HEK293 (cell line): ENCODE measurements at regions not wholly inside any gene's neighbourhood (a gene's known extent, or its start where the extent isn't known, plus 50 kb on each side); places are given as distances from the start of the nearest gene placed in this dataset.

Source experiments
- ATF2 ChIP-seq: fragments of 450-650 bp; formaldehyde crosslinking; IDR thresholded peaks from 2 replicates; pipeline ENCODE4 v1.5.1; 2016; ENCODE audit warnings: missing biosample characterization, missing genetic modification characterization, low read depth
- CTCF ChIP-seq: fragments of 450-650 bp; formaldehyde crosslinking; IDR thresholded peaks from 2 replicates; pipeline ENCODE4 v1.5.1; 2016; ENCODE audit warnings: missing biosample characterization, missing genetic modification characterization
- GFI1B ChIP-seq: fragments of 450-650 bp; formaldehyde crosslinking; IDR thresholded peaks from 2 replicates; pipeline ENCODE4 v1.5.1; 2016; ENCODE audit warnings: missing biosample characterization, missing genetic modification characterization
- MYNN ChIP-seq: fragments of 450-650 bp; formaldehyde crosslinking; IDR thresholded peaks from 2 replicates; pipeline ENCODE4 v1.5.1; 2016; ENCODE audit warnings: missing biosample characterization, missing genetic modification characterization, borderline replicate concordance
- OSR2 ChIP-seq: fragments of 450-650 bp; formaldehyde crosslinking; IDR thresholded peaks from 2 replicates; pipeline ENCODE4 v1.5.1; 2016; ENCODE audit warnings: missing biosample characterization, missing genetic modification characterization
- PRDM10 ChIP-seq: fragments of 450-650 bp; formaldehyde crosslinking; IDR thresholded peaks from 2 replicates; pipeline ENCODE4 v1.5.1; 2016; ENCODE audit warnings: missing biosample characterization, missing genetic modification characterization
- PRDM4 ChIP-seq: fragments of 450-650 bp; formaldehyde crosslinking; IDR thresholded peaks from 2 replicates; pipeline ENCODE4 v1.5.1; 2017; ENCODE audit warnings: missing biosample characterization, missing genetic modification characterization
- YY2 ChIP-seq: fragments of 450-650 bp; formaldehyde crosslinking; IDR thresholded peaks from 2 replicates; pipeline ENCODE4 v1.5.1; 2016; ENCODE audit warnings: missing biosample characterization, missing genetic modification characterization
- ZNF114 ChIP-seq: fragments of 450-650 bp; formaldehyde crosslinking; IDR thresholded peaks from 2 replicates; pipeline ENCODE4 v1.5.0; 2017; ENCODE audit warnings: missing biosample characterization, missing genetic modification characterization
- ZNF580 ChIP-seq: fragments of 450-650 bp; formaldehyde crosslinking; IDR thresholded peaks from 2 replicates; pipeline ENCODE4 v1.5.1; 2016; ENCODE audit warnings: missing biosample characterization, missing genetic modification characterization
- ZNF639 ChIP-seq: fragments of 450-650 bp; formaldehyde crosslinking; IDR thresholded peaks from 2 replicates; pipeline ENCODE4 v1.5.1; 2016; ENCODE audit warnings: missing biosample characterization, missing genetic modification characterization
- ZNF792 ChIP-seq: fragments of 450-650 bp; formaldehyde crosslinking; IDR thresholded peaks from 2 replicates; pipeline ENCODE4 v1.5.1; 2016; ENCODE audit warnings: missing biosample characterization, missing genetic modification characterization
- ZSCAN23 ChIP-seq: fragments of 450-650 bp; formaldehyde crosslinking; IDR thresholded peaks from 2 replicates; pipeline ENCODE4 v1.5.1; 2016; ENCODE audit warnings: missing biosample characterization, missing genetic modification characterization

GRCh38 chr6:134757911-134758361 lies 192.0 kb downstream of the ALDH8A1 start:
- TF ChIP-seq YY2 (no peak), ZNF580 (tag by site-specific recombination) (no peak), CTCF (tag by site-specific recombination) (no peak), GFI1B (tag by site-specific recombination) (no peak), ZNF114 (no peak), ATF2 (no peak), PRDM4 (no peak), OSR2 (no peak), ZNF639 (tag by site-specific recombination) (no peak), MYNN (no peak), ZNF792 (no peak), ZSCAN23 (tag by site-specific recombination) (no peak), PRDM10 (tag by site-specific recombination) (no peak)
